MM.1S (cell line): ENCODE measurements at regions not wholly inside any gene's neighbourhood (a gene's known extent, or its start where the extent isn't known, plus 50 kb on each side); places are given as distances from the start of the nearest gene placed in this dataset.

Experiments used
- EZH2 ChIP-seq: fragments of 300-600 bp; sonication (generic); optimal IDR thresholded peaks from 2 replicates; pipeline ENCODE3; 2017; ENCODE audit warnings: low read depth, mild to moderate bottlenecking, antibody characterized with exemption, low read length, mixed read lengths
- TF ChIP-seq, protein P1 (sequence below): fragments of 300-600 bp; sonication (generic); IDR thresholded peaks from 2 replicates; pipeline ENCODE4 v1.5.1; 2016; ENCODE audit warnings: antibody characterized with exemption, low read length, mixed read lengths

DNA sequence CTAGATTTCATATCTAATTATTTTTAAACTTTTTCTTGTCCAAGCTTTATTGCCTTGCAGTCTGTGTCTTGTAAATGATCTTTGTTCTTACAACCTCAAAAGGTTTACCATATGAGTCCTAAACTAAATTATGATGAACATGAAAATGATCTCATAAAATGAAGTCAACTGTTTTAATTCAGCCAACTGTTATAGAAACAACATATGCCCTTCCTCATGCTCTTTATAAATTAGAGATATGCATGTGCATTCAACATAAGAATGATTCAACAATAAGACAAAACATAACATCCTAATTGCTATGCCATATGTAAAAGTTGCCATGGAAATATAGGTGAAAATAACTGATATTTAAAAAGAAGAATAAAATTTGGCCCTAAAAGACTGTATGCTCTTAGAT lies 774.4 kb downstream of the LUZP2 start:
- TF ChIP-seq, protein P1, sequence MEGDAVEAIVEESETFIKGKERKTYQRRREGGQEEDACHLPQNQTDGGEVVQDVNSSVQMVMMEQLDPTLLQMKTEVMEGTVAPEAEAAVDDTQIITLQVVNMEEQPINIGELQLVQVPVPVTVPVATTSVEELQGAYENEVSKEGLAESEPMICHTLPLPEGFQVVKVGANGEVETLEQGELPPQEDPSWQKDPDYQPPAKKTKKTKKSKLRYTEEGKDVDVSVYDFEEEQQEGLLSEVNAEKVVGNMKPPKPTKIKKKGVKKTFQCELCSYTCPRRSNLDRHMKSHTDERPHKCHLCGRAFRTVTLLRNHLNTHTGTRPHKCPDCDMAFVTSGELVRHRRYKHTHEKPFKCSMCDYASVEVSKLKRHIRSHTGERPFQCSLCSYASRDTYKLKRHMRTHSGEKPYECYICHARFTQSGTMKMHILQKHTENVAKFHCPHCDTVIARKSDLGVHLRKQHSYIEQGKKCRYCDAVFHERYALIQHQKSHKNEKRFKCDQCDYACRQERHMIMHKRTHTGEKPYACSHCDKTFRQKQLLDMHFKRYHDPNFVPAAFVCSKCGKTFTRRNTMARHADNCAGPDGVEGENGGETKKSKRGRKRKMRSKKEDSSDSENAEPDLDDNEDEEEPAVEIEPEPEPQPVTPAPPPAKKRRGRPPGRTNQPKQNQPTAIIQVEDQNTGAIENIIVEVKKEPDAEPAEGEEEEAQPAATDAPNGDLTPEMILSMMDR = no peak
- no peak for TF ChIP-seq EZH2
